ENCODE measurements at regions not wholly inside any gene's neighbourhood (a gene's known extent, or its start where the extent isn't known, plus 50 kb on each side); places are given as distances from the start of the nearest gene placed in this dataset.

DNA sequence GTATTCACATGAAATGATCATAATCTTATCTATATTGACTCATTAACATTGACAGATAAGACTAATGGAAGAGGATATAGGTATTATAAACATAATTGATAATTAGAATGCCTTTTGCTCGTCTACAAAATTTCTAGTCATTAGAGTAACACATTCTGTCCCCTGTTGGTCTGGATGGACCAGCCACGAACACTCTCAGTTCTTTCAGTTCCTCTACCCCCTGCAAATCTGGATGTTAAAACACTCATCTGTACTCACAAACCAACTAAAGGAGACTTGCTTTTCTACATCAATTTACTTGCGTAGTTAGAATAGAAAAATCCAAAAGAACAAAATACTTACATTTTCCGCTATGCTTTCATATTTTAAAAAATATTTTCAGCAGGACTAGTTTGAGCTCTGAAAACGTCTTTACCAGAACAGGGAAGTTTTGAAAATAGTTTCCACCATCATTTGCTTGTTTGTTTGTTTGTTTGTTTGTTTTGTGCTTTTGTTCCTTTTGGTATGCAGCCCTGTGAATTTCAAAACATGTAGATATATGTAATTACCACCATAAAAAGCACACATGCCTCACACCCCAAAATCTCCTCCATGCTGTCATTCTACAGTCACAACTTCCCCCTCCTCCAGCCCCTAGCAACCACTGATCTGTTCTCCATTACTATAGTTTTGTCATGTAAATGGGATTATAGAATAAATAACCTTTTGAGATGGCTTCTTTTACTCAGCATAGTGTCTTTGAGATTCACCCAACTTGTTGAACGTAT is 103.8 kb downstream of the FZD1 start:
- Histone ChIP-seq H3K9ac (no peak overlapping the region), H3K9me3 (ENCODE audit: control insufficient read depth, low read length) (no peaks in the 10 kb centered on the region), H3K4me3 (ENCODE audit: low read depth, low read length) (no peak overlapping the region), H3K4me1 (no peaks in the 10 kb centered on the region), H3K27me3 (ENCODE audit: control insufficient read depth, insufficient read depth, low read length) (no peaks in the 10 kb centered on the region), H3K79me2 (no peaks in the 10 kb centered on the region), H2AFZ (no peak overlapping the region), H3K4me2 (ENCODE audit: low read length) (no peak overlapping the region), H3K27ac (no peak overlapping the region), H3K36me3 (ENCODE audit: control insufficient read depth, insufficient read depth, low read length) (no peaks in the 10 kb centered on the region)
- TF ChIP-seq, protein P1, sequence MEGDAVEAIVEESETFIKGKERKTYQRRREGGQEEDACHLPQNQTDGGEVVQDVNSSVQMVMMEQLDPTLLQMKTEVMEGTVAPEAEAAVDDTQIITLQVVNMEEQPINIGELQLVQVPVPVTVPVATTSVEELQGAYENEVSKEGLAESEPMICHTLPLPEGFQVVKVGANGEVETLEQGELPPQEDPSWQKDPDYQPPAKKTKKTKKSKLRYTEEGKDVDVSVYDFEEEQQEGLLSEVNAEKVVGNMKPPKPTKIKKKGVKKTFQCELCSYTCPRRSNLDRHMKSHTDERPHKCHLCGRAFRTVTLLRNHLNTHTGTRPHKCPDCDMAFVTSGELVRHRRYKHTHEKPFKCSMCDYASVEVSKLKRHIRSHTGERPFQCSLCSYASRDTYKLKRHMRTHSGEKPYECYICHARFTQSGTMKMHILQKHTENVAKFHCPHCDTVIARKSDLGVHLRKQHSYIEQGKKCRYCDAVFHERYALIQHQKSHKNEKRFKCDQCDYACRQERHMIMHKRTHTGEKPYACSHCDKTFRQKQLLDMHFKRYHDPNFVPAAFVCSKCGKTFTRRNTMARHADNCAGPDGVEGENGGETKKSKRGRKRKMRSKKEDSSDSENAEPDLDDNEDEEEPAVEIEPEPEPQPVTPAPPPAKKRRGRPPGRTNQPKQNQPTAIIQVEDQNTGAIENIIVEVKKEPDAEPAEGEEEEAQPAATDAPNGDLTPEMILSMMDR (IDR thresholded peaks at IDR 0.05), result no peak

DNA sequence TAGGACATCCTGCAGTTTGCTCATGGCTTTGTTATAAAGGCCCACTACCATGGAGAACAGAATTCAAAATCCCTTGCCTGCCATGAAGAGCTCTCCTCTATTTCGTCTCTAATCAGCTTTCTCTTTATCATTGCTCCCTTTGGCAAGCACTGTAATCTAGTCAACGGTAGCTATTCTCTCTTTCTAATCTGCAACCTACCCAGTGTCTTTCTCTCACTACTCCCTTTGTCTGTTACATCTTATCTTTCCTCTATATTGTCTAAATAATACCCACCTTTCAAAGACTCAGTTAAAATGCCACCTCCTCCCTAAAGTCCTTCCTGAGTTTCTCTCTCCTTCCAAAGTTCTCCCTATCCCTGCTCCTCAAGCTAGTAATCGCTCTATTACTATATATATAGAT is 108.1 kb downstream of the FZD1 start:
- H2AFZ ChIP-seq, result no peak overlapping the region
- H3K9me3 ChIP-seq (ENCODE audit: control insufficient read depth, low read length), result no peaks in the 10 kb centered on the region
- H3K79me2 ChIP-seq, result no peaks in the 10 kb centered on the region
- TF ChIP-seq, protein P1 (IDR thresholded peaks at IDR 0.05), result no peak
- H3K27me3 ChIP-seq (ENCODE audit: control insufficient read depth, insufficient read depth, low read length), result no peaks in the 10 kb centered on the region
- no peaks in the 10 kb centered on the region for H3K4me1 ChIP-seq
- H3K36me3 ChIP-seq (ENCODE audit: control insufficient read depth, insufficient read depth, low read length), result no peaks in the 10 kb centered on the region
- H3K4me3 ChIP-seq (ENCODE audit: low read depth, low read length), result no peak overlapping the region
- H3K27ac ChIP-seq, result no peak overlapping the region
- H3K9ac ChIP-seq, result no peak overlapping the region
- no peak overlapping the region for H3K4me2 ChIP-seq (ENCODE audit: low read length)

DNA sequence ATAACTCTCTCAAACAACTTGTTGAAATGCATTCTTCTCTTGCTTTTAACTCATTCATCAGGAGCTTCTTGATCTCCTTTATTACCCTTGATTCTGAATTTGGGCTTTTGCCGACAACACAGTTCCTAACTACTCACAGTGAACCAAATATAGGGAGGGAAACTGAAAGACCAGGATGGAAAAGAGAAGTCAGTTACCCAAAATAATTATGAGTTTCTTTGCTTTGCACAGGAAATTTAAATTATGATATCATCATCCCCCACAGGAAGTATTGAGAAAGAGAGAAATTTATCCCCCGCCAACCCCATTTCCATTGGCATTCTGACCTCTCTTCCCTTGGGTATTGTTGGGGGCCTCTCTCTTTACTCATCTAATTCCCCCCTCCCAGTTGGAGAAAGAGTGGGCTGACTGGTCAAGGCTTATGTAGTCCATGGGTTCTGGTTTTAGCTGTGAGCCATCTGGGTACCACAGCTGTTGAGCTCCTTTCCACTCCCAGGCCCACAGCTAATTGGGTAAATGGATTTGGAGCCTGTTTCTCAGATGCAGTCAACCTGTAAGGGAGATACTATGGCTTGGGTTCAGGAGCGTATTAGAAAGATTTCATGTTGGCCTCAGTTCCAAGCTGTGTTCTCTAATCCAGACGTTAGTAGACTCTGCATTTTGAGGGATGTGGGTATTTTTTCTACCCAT is 109.0 kb downstream of the FZD1 start:
- Histone ChIP-seq H3K27ac (no peak overlapping the region), H3K4me1 (no peaks in the 10 kb centered on the region), H3K79me2 (no peaks in the 10 kb centered on the region), H3K4me3 (ENCODE audit: low read depth, low read length) (no peak overlapping the region), H2AFZ (no peak overlapping the region), H3K27me3 (ENCODE audit: control insufficient read depth, insufficient read depth, low read length) (no peaks in the 10 kb centered on the region), H3K9ac (no peak overlapping the region), H3K9me3 (ENCODE audit: control insufficient read depth, low read length) (no peaks in the 10 kb centered on the region), H3K36me3 (ENCODE audit: control insufficient read depth, insufficient read depth, low read length) (no peaks in the 10 kb centered on the region), H3K4me2 (ENCODE audit: low read length) (no peak overlapping the region)
- TF ChIP-seq, protein P1 (IDR thresholded peaks at IDR 0.05), result no peak

DNA sequence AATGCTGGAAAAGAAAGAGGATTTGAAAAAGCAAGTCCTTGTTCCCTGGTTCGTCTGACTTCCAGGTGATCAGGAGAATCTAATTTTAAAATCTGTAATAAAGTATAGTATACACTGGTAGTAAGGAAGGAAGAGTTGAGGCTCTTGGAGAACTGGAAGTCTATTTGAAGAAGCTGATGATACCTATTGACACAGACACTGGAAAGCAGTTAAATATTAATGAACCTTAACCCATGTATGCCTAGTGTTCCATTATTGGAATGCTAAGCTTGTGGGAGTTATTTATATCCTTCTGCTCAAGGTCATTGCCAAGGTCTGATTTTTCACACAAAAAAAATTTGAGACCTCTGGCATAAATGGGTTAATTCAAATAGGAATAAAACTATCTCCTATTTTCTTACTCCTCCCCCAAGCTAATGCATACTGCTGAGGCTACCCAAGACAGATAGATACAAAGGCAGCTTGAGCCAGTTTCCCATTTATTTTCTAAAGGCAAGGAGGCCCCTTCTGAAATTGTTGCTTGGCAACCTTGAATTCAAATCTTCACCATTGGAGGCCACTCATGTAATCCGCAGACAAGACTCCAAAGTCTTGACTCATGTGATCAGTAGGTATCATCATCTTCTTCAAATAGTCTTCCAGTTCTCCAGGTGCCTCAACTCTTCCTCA is 110.2 kb downstream of the FZD1 start:
- Histone ChIP-seq H3K9me3 (ENCODE audit: control insufficient read depth, low read length) (no peaks in the 10 kb centered on the region), H3K79me2 (no peaks in the 10 kb centered on the region), H3K36me3 (ENCODE audit: control insufficient read depth, insufficient read depth, low read length) (no peaks in the 10 kb centered on the region), H3K27ac (no peak overlapping the region), H3K4me1 (no peaks in the 10 kb centered on the region), H2AFZ (no peak overlapping the region), H3K4me2 (ENCODE audit: low read length) (no peak overlapping the region), H3K27me3 (ENCODE audit: control insufficient read depth, insufficient read depth, low read length) (no peaks in the 10 kb centered on the region), H3K9ac (no peak overlapping the region), H3K4me3 (ENCODE audit: low read depth, low read length) (no peak overlapping the region)
- TF ChIP-seq, protein P1 (IDR thresholded peaks at IDR 0.05), result no peak
